ENCODE measurements at regions not wholly inside any gene's neighbourhood (a gene's known extent, or its start where the extent isn't known, plus 50 kb on each side); places are given as distances from the start of the nearest gene placed in this dataset.

GRCh38 chr6:139766796-139767195 lies 392.3 kb upstream of the CITED2 start:
- no peak for TF ChIP-seq CTCF (IDR thresholded peaks at IDR 0.05; ENCODE audit: control insufficient read depth, extremely low read depth, insufficient read depth)
- H3K4me3 ChIP-seq (ENCODE audit: low read depth, low read length) = no peak overlapping the region
- DNase-seq (ENCODE audit: low read depth) = no peak

DNA sequence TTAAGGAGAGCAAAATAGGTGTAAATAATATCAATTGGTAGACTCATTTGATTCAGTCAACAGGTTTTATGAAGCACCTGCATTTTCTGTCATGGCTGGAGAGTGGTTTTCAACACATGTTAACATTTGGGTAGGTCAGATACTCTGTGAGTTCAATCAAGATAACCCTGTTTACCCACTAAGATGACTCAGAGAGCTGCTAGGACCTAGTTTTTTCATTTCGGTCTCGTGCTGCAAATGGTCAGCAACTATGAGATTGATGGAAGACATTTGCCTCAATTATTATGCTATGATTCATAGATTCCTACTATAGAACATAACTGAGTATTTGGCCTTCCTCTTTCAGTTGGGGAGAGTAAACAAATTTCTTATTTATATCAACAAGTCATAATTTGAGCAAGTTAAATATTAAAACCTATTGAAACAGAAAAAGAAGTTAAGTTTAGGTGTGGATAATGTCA lies 391.4 kb upstream of the CITED2 start:
- no peak for DNase-seq (ENCODE audit: low read depth)
- H3K4me3 ChIP-seq (ENCODE audit: low read depth, low read length) = no peak overlapping the region
- no peak for TF ChIP-seq CTCF (IDR thresholded peaks at IDR 0.05; ENCODE audit: control insufficient read depth, extremely low read depth, insufficient read depth)

DNA sequence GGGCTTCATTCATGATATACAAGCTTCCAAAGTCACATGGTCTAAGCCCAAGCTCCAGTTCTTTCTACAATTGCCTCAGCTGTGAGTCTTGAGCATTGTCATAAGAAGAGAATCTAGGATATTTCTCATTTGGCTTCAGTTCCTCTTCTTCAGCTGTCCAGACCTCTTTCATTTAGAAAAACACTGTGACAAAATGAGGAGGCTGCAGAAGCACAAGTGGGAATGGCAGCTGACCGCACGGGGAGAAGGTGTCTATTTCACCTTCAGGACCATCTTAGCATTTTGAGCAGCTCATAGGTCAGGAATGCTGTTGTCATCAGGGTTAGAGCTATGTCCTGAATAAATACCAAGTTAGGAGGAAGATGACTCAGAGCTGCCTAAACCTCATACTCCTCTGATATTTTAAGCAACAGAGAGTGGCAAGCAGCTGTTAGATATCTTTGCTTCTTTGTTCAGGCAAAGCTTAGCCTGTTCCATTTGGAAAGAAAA lies 390.1 kb upstream of the CITED2 start:
- no peak overlapping the region for H3K4me3 ChIP-seq (ENCODE audit: low read depth, low read length)
- TF ChIP-seq CTCF (IDR thresholded peaks at IDR 0.05; ENCODE audit: control insufficient read depth, extremely low read depth, insufficient read depth) = no peak
- no peak for DNase-seq (ENCODE audit: low read depth)

- no peak for DNase-seq (ENCODE audit: low read depth)
- TF ChIP-seq CTCF (IDR thresholded peaks at IDR 0.05; ENCODE audit: control insufficient read depth, extremely low read depth, insufficient read depth) = no peak
- no peak overlapping the region for H3K4me3 ChIP-seq (ENCODE audit: low read depth, low read length)
Measured at GRCh38 chr6:139763468-139764210, 389.2 kb upstream of the CITED2 start.

GRCh38 chr6:139762587-139763031 lies 388.2 kb upstream of the CITED2 start:
- H3K4me3 ChIP-seq (ENCODE audit: low read depth, low read length) = no peak overlapping the region
- DNase-seq (ENCODE audit: low read depth) = no peak
- no peak for TF ChIP-seq CTCF (IDR thresholded peaks at IDR 0.05; ENCODE audit: control insufficient read depth, extremely low read depth, insufficient read depth)

DNA sequence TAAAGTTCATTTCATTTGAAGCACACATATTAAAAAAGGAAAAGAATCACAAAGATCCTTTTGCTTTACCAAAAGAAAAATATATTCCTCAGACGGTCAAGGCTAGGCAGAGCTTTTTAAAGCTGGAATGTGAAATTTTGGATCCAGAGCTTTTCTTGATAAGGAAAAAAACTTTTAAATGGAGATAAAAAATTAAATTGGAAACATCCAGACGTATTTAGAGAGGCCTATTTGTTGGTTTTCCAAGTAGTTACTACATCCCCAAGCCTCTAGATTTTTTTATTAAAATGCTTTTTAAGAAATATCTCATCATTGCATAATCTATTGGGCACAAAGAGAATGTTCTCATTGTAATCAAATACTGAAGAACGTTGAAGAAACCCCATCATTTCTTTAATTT lies 385.7 kb upstream of the CITED2 start:
- H3K4me3 ChIP-seq (ENCODE audit: low read depth, low read length) = no peak overlapping the region
- no peak for DNase-seq (ENCODE audit: low read depth)
- TF ChIP-seq CTCF (IDR thresholded peaks at IDR 0.05; ENCODE audit: control insufficient read depth, extremely low read depth, insufficient read depth) = no peak

- DNase-seq (ENCODE audit: low read depth) = no peak
- no peak for TF ChIP-seq CTCF (IDR thresholded peaks at IDR 0.05; ENCODE audit: control insufficient read depth, extremely low read depth, insufficient read depth)
Measured at GRCh38 chr6:139759086-139759485, 384.6 kb upstream of the CITED2 start.

More at GRCh38 chr6:139759086-139759485, 384.6 kb upstream of the CITED2 start:
- no peak overlapping the region for H3K4me3 ChIP-seq (ENCODE audit: low read depth, low read length)
